LHCN-M2 (cell line): ENCODE measurements at regions not wholly inside any gene's neighbourhood (a gene's known extent, or its start where the extent isn't known, plus 50 kb on each side); places are given as distances from the start of the nearest gene placed in this dataset.
"Not testable (repeated sequence)": the region's sequence is repeated elsewhere in the genome, so short reads cannot be mapped to it uniquely, and the experiment has no call there.

ENCODE experiments used
- DNase-seq: peaks from one replicate; pipeline ENCODE4 v3.0.0-alpha.2; 2012; ENCODE audit warnings: low read depth

DNA sequence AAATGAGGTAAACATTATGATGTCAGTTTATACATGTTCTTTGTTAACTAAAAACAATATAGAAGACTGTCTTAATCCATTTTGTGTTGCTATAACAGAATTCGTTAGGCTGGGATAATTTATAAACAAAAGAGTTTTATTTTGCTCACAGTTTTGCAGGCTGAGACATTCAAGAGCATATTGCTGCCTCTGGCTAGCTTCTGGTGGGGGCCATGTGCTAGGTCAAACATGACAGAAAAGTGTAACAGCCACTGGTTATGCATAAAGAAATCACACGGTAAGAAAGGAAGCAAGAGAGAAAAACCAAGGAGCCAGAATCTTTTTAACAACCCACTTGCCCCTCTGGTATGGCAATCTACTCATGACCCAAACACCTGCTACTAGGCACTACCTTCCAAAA lies 776.7 kb downstream of the PLOD2 start:
- DNase-seq, result no peak

DNA sequence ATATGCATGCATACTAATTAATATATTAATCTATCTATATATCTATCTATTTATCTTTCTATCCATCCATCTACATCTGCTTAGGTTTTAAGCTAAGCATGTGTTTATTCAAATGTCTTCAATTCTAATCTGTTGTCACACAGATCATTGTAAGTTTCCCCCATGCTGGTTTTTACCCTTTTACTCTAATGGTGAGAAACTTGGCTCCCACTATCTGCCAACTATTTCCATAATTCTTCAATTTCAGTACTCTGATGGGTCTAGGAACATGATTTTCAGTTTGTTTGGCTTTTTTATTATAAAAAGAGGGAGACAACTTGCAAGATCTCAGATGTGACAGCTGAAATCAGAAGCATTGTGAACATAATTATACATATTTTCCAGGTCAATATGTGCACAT lies 773.8 kb downstream of the PLOD2 start:
- DNase-seq, result no peak

DNA sequence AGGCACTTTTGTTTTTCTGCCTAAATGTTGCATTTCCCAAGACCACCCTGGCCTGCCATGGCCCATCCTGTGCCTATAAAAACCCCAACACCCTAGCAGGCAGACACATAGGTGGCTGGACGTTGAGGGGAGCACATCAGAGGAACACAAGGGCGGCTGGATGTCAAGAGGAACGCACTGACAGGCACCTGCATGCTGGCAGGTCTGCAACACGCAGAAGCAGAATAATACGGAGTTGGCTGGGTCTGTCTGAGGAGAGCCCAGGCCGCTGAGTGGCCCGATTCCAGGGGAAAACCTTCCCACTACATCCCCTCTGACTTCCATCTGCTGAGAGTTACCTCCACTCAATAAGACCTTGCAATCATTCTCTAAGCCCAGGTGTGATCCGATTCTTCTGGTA lies 765.6 kb downstream of the PLOD2 start:
- no peak for DNase-seq

DNA sequence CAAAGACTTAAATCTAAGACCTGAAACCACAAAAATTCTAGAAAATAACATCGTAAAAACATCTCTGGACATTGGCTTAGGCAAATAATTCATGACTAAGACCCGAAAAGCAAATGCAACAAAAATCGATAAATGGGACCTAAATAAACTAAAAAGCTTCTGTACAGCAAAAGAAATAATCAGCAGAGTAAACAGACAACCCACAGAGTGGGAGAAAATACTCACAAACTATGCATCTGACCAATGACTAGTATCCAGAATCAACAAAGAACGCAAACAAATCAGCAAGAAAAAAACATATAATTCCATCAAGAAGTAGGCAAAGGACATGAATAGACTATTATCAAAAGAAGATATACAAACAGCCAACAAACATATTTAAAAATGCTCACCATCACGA lies 749.4 kb downstream of the PLOD2 start:
- no peak for DNase-seq

DNA sequence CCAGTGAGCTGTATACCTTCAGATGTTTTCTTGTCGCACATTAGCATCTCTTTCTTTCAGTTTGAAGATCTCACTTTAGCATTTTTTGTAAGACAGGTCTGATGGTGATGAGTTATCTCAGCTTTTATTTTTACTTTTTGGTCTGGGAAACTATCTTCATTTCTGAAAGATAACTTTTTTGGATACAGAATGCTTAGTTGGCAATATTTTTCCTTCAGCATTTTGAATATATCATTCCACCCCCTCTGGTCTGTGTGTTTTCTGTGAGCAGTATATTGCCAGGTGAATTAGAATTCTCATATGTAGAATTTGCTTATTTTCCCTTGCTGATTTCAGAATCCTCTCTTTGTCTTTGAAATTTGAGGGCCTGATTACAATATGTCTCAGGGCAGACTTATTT lies 743.3 kb downstream of the PLOD2 start:
- no peak for DNase-seq

DNA sequence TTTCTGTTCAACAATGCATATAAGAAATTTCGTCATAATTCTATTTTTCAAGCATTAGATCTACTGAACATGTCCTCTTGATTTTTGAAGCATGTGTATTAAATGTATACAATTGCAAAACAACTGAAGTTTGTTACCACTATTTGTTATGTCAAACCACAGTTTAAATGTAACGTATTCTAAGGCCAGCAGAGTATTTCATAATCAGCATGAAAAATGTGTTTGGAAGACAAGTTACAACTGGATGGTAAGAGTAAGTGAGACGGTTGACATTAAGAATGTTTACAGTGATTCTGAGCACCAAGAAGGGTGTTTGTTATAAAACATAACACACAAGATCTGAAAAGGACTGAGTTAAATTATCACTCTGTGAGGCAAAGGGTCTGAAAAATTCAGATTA lies 738.4 kb downstream of the PLOD2 start:
- DNase-seq, result no peak

DNA sequence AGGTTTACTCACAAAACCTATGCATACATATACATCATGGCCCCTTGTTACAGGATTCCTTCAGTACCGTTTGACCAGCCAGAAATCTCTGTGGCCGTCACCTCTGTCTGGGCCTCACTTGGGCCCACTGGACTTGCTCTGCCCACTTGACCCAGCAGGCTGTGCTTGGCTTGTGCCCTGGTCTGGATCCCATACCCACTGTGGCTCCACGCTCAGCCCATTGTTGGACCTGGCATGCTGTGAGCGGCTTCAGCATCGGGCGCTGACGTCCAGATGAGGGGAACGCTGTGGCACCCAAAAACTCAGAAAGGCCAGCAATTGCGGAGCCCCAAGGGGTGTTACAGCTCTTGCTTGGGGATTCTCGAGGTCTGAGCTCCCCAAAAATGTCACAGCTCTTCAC lies 733.6 kb downstream of the PLOD2 start:
- DNase-seq, result no peak

DNA sequence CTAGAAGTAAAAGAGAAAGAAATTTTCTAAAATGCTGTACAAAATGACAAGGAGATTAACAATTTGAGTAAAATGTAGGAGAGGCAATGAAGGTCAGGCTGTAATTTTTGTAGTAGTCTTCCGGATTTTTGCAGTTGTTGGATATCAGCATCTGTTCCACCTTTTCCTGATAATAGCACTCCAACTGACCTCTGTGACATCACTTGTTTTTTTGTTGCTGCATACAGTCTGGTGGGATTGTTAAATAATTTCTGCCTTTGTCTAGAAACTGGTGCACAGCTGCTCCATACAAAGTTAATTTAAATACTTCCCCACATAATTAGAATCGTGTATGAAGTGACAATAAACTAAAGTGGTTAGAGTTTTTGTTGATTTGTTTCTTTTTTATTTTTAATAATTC lies 731.4 kb downstream of the PLOD2 start:
- peak; percentile 2 for DNase-seq

DNA sequence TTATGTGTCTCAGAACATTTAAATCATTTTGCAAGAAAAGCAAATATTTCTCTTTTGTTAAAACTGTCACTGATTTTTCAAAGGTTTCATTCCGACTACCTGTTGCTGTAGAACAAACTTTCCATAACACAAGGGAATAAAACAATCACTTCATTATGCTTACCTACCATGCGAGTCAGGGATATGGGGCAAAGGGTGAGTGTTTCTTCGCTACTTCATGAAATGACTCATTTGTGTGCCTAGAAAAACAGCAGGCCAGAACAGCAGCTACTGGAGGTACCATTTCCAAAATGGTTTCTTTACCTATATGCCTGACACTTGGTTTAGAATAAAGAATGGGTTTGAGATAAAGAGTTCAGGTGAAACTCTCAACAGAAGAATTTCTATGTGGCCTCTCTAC lies 712.5 kb downstream of the PLOD2 start:
- no peak for DNase-seq

DNA sequence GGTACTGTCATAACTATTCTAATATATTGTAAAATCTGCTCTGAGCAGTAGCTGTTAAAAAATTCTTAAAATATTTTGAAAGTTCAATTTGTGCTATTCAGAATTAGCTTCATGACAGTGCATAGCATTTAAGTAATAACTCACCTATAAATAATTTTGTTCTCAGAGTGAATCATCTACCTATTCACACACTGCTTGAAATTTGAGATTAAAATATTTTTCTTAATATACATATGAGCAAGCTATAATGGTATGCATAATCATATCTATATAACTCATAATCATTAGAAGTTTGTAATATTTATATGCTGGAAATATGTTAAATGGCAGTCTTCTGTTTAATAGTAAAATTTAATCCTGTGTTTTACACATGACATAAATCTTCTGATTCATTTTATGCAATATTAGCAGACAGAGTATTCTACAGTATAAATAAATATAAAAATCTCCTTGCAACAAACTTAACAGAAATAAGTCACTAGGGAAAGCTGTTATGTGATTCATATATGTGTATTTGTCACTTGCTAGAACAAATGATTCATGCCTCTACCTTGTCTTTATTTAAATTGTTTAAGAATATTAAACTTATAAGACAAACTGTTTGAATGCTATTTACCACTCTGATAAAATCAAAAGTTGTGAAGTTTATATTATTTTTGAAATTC lies 710.8 kb downstream of the PLOD2 start:
- no peak for DNase-seq

DNA sequence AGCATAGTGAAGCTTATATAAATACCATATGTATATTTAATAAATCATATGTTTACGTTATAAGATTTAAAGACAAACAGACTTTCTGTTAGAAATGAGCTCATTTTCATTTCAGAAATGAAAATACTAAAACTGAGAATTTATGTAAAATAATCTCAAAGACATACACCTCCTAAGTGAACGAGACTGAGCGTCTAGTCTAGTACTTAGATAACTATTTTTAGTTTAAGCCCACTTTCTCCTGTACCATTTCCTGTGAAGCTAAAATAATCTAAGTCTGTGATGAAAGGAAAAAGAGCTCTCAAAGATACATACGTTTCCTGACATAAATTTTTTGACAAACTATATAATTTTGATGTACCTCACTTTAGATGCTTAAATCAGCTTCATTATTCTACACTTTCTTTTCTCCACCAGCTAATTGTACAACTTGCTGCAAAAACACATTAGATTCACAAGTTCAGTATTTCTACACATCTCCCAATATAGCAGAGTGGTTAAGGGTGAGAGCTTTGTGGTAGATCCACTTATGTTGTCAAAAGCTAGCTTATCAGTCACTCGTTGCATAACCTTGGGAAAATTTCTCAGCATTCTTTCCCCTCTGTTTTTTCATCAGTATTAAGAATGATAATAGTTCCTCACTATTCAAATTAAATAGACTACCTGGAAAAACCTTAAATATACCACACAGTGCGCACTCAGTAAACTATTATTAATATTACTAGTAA lies 703.0 kb downstream of the PLOD2 start:
- no peak for DNase-seq

DNA sequence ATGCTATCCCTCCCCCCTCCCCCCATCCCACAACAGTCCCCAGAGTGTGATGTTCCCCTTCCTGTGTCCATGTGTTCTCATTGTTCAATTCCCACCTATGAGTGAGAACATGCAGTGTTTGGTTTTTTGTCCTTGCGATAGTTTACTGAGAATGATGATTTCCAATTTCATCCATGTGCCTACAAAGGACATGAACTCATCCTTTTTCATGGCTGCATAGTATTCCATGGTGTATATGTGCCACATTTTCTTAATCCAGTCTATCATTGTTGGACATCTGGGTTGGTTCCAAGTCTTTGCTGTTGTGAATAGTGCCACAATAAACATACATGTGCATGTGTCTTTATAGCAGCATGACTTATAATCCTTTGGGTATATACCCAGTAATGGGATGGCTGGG lies 701.3 kb downstream of the PLOD2 start:
- not testable (repeated sequence) for DNase-seq

DNA sequence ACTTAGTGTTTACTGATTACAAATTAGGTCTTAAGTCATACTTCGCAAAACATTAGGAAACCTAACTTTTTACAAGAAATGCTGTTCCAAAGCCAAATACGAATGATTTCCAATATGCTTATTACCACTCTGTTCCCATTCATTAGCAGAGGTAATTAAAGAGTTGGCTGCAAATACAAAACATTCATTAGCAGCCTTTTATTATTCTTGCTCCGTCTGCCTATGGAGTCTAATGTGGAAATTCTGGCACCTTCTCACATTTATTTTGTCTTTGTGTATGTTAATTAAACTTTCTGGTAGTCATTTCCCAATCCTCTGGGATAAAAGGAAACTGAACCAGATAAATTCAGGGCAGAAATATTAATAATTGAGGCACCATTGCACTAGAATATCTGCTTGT lies 689.0 kb downstream of the PLOD2 start:
- DNase-seq, result no peak

DNA sequence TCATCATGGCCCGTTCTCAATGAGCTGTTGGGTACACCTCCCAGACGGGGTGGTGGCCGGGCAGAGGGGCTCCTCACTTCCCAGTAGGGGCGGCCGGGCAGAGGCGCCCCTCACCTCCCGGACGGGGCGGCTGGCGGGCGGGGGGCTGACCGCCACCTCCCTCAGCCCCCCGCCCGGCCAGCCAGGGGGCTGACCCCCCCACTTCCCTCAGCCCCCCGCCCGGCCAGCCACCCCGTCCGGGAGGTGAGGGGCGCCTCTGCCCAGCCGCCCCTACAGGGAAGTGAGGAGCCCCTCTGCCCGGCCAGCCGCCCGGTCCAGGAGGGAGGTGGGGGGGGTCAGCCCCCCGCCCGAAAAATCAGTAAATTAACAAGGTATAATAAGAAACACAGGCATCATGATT lies 678.2 kb downstream of the PLOD2 start:
- not testable (repeated sequence) for DNase-seq

DNA sequence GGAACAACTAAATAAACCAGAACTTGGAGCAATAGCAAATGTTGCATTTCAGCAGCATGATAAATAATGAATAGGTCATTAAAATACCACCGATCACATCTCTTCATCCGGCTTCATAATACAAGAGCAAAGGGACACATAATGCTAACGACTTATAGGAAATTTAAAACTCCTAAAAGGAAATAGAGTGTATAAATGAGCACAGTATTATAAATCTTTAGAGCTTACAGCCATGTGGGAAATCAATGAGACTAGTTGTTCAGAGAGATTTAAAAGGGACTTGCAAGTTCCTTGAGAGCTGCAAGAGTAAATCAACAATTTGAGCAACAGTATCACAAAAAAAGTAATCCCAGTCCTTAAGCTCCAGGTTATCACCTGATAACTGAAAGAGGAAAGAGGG lies 677.0 kb downstream of the PLOD2 start:
- no peak for DNase-seq

DNA sequence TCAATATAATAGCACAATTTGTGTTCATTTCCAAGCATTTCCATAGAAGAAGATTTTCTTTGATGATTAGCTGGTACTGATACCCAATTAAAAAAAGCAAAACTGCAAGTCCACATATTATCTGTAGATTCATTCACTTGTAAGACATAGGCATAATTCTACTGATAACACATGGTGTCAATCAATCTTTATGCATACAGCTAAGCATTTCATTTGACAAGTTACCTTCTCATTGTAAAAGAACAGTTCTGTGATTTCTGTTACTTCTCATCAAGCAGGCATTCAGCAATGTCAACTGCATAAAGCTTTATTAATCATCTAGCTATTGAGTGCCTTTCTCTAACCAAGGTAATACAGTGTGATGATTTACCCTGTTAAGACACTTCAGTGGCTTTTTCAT lies 672.0 kb downstream of the PLOD2 start:
- no peak for DNase-seq

DNA sequence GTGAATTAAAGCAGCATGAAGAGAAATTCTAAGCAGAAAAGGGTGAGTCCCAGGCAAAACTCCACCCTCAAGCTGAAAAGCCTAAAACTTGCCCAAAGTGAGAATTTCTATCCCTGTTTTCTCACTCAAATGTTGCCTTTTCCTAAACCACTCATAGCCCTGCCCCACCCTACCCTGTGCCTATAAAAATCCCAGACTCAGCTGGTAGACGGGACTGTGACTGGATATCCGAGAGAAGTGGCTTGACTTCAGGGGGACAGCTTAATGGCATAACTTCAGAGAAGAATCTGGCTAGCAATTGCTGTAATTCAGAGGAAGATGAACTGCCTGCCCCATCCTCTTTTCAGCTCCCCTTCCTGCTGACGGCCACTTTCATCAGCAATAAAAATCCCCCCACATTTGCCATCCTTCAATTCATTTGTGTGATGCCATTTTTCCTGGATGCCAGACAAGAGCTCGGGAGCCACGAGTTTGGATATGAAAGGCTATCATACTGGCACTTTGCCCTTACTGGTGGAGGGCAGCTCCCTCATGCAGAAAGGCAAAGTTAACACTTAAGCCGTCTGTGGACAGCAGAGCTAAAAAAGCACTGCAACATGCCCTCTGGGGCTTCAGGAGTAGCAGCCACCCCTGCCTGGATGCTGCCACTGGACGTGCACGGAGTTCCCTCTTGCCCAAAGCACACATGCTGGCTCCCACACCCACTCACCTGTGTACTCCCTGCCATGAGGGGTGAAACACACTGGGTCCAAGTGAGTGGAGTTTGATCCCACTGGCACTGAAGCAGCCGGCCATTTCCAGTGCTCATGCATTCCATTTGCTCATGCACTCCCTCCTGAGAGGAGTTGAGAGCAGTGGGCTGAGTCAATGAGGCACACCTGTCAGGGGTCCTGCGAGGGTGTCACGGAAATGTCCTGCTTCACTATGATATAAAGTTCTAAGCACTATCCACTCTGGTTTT lies 670.6 kb downstream of the PLOD2 start:
- DNase-seq, result no peak

DNA sequence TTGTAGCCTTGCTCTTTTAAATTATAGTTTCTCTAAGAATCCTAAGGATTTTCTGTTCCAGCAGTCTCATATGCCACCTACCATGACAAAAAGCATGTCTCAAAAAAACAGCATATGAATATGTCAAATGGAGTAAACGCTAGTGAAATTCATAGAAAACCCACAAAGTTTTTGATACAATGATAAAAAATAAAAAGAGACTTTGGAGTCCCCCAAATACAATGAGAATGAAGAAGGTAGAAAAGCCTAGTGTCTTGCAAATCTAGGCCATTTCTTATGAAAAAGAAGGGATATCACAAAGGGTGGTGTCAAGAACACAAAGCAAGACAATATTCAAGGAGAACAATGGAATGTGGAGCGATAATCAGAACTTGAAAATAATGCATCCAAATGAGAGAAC lies 668.5 kb downstream of the PLOD2 start:
- no peak for DNase-seq

DNA sequence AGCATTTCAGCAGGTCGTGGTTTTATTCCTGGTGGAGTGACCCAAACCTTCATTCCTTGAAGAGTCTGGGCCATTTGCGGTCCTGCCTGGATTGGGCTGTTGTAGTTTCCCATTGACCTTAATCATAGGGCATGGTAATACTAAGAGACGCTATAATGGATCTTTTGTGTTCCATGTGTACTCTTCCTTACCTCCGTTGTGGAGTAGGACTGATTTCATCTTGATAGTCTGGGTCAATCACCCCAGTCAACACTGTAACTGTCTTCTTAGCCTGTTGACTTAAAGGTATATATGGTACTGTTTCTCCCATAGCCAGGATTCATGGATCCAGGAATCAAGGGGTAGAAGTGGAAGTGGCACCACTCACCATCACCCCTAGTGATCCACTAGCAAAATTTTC lies 643.6 kb downstream of the PLOD2 start:
- not testable (repeated sequence) for DNase-seq

DNA sequence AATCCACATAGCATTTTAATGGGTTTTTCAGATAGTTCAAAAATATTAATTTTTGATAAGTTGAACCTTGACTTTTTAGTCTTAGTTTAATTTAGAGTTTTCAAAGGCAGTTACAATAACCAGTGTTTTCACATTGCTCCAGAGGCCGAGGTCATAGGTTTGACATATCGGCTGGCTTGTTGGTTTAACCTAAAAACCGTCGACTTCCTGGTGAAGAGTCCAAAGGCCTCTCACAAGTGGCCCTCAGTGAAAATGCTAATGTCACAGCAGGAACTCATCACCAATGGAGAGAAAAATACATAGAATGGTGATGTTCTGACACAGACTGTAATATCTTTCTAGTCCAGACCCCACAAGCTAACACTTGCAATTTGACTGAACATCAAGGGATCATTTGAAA lies 642.3 kb downstream of the PLOD2 start:
- DNase-seq, result no peak

DNA sequence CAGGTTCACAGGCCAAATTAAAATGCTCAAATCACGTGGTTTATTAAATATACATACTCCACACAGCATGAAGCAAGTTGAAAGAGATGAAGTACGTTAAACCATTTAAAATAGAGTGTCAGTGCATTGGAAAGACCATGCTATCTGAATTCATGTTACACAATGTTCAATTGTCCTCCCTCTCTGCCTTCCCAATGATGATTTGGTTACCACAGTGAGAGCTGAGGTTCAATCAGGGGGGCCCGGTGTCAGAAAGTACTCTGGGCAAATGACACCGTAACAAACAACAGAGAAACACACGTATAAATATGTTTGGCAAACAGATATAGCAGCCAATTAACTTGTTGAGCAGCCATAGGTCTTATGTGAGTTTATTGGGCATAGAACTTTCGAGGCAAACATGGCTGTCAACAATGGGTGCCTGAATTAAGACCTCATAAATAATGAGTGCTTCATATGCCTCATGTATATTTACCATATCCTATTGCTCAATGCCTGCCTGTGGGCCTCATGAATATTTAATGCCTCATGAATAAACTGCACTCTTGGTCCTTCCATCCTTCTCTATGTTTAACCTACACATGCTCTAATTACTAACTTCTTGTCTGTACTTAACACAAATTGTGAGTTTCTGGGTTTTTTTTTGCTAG lies 641.5 kb downstream of the PLOD2 start:
- no peak for DNase-seq

DNA sequence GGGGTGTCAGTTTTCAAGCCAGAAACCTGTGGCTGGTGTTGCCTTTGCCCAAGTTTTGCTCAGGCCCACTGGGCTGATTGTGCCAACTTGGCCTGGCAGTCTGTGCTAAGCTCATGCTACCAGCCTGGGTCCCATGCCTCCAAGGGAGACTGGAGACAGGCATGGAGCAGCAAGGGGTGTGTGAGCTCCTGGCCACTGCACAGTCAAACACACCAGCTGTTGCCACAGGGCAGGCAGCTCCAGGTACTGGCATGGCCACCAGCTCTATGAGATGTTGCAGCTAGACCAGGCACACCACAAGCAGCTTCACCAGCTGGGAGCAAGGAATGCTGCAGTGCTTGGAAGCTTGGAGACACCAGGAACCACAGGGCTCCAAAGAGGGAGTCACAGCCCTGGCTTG lies 638.8 kb downstream of the PLOD2 start:
- DNase-seq, result no peak
